Endothelial cell of umbilical vein (primary cell): ENCODE measurements at regions not wholly inside any gene's neighbourhood (a gene's known extent, or its start where the extent isn't known, plus 50 kb on each side); places are given as distances from the start of the nearest gene placed in this dataset.

Experiments used
- BruUV-seq: library from RNA; stranded (reverse); fragments of 400-500 nt; replicated peaks from 2 replicates; lab custom pipeline; 2021; lab: Mats Ljungman, UMichigan
- CTCF ChIA-PET: fragments of 300-600, 350-600 bp; sonication (Branson Sonifier 250); formaldehyde crosslinking; loops from one replicate; lab custom pipeline; 2021; ENCODE audit warnings: antibody characterized with exemption, inconsistent platforms; lab: Charles Lee
- POLR2A ChIA-PET: fragments of 300-600, 350-600 bp; sonication (Branson Sonifier 250); formaldehyde crosslinking; loops from one replicate; lab custom pipeline; 2021; ENCODE audit warnings: antibody characterized with exemption, inconsistent platforms; lab: Charles Lee
- DNase-seq: peaks from one replicate; pipeline ENCODE4 v3.0.0-alpha.2; 2011; ENCODE audit warnings: low read depth, low spot score
- FAIRE-seq: peaks from 2 replicates; lab custom pipeline; 2011; peaks lifted over from hg19 to GRCh38; lab: Jason Lieb, UNC
- H2AFZ ChIP-seq: 2 replicates; pipeline ENCODE4 v1.6.0; 2012; ENCODE audit warnings: low read depth, low read length, control low read depth, inconsistent platforms
- H3K27ac ChIP-seq: 2 replicates; pipeline ENCODE4 v1.5.1; 2011; ENCODE audit warnings: low read depth, mild to moderate bottlenecking, control low read depth, low read length, moderate library complexity; ENCODE audit not compliant: insufficient read depth
- H3K27me3 ChIP-seq, 2 experiments: 2 replicates each; pipeline versions ENCODE4 v1.6.0 to v1.6.1; 2011; ENCODE audit warnings: low read length in 2 of 2, mixed read lengths in 1 of 2; ENCODE audit not compliant: control insufficient read depth in 2 of 2, insufficient read depth in 2 of 2
- H3K36me3 ChIP-seq, 2 experiments: 2 replicates in 1 of 2; 3 replicates in 1 of 2; pipeline ENCODE4 v1.5.1; 2011; ENCODE audit warnings: low read length in 2 of 2, mild to moderate bottlenecking in 1 of 2, moderate library complexity in 1 of 2; ENCODE audit not compliant: control insufficient read depth in 2 of 2, insufficient read depth in 2 of 2; ENCODE audit errors: extremely low read depth in 1 of 2
- H3K4me1 ChIP-seq: 3 replicates; pipeline ENCODE4 v1.5.1; 2011; ENCODE audit warnings: mild to moderate bottlenecking, low read length; ENCODE audit not compliant: control insufficient read depth, insufficient read depth; ENCODE audit errors: extremely low read depth
- H3K4me2 ChIP-seq: 2 replicates; pipeline ENCODE4 v1.6.1; 2011; ENCODE audit warnings: low read length, control low read depth, mixed read lengths; ENCODE audit not compliant: insufficient read depth
- H3K4me3 ChIP-seq, 3 experiments: fragments of 200-600 bp in 1 of 3; sonication (generic), shearing (Covaris generic) in 1 of 3; replicated peaks in 1 of 3; 2 replicates each; pipeline ENCODE4 v1.5.1; 2011 to 2016; ENCODE audit warnings: control low read depth in 3 of 3, low read length in 3 of 3, mild to moderate bottlenecking in 2 of 3, inconsistent platforms in 1 of 3, low read depth in 1 of 3, moderate library complexity in 1 of 3; ENCODE audit not compliant: insufficient read depth in 1 of 3
- H3K79me2 ChIP-seq: 2 replicates; pipeline ENCODE4 v1.6.0; 2012; ENCODE audit warnings: low read length, inconsistent platforms; ENCODE audit not compliant: control insufficient read depth, insufficient read depth
- H3K9ac ChIP-seq: replicated peaks from 2 replicates; pipeline ENCODE3; 2011; ENCODE audit warnings: low read length, control low read depth; ENCODE audit not compliant: insufficient read depth; ENCODE audit errors: extremely low read depth
- H3K9me1 ChIP-seq: replicated peaks from 3 replicates; pipeline ENCODE4 v1.6.0; 2011; ENCODE audit warnings: mild to moderate bottlenecking, low read length; ENCODE audit not compliant: control insufficient read depth, insufficient read depth; ENCODE audit errors: extremely low read depth
- H3K9me3 ChIP-seq: replicated peaks from 2 replicates; pipeline ENCODE4 v1.5.1; 2012; ENCODE audit warnings: low read length, inconsistent platforms; ENCODE audit not compliant: control insufficient read depth, insufficient read depth
- H4K20me1 ChIP-seq: replicated peaks from 2 replicates; pipeline ENCODE3; 2011; ENCODE audit warnings: mild to moderate bottlenecking, low read length; ENCODE audit not compliant: control insufficient read depth, insufficient read depth; ENCODE audit errors: extremely low read depth
- EZH2 ChIP-seq: IDR thresholded peaks from 2 replicates; pipeline ENCODE4 v1.6.1; 2012; ENCODE audit warnings: borderline replicate concordance, low read depth, mild to moderate bottlenecking, moderate library complexity, low read length, inconsistent platforms; ENCODE audit not compliant: severe bottlenecking
- FOS ChIP-seq: IDR thresholded peaks from 2 replicates; pipeline ENCODE4 v1.6.1; 2011; ENCODE audit warnings: mild to moderate bottlenecking, low read length, moderate library complexity, borderline replicate concordance; ENCODE audit not compliant: insufficient read depth
- GATA2 ChIP-seq: IDR thresholded peaks from 2 replicates; pipeline ENCODE4 v1.7.0; 2011; ENCODE audit warnings: low read depth, mild to moderate bottlenecking, moderate library complexity, mixed read lengths, low read length; ENCODE audit not compliant: insufficient read length, insufficient read depth
- JUN ChIP-seq: IDR thresholded peaks from 2 replicates; pipeline ENCODE4 v1.6.1; 2011; ENCODE audit warnings: borderline replicate concordance, low read depth; ENCODE audit not compliant: insufficient read length, insufficient read depth
- MAX ChIP-seq: IDR thresholded peaks from 2 replicates; pipeline ENCODE4 v1.6.1; 2011; ENCODE audit not compliant: insufficient read depth, insufficient read length
- MYC ChIP-seq: IDR thresholded peaks from one replicate; pipeline ENCODE4 v1.6.1; 2011; ENCODE audit warnings: mild to moderate bottlenecking, low read depth, low read length
- POLR2A ChIP-seq: IDR thresholded peaks from 2 replicates; pipeline ENCODE4 v1.6.1; 2012; ENCODE audit warnings: low read depth, mild to moderate bottlenecking, control low read depth, low read length
- POLR2AphosphoS5 ChIP-seq: IDR thresholded peaks from 2 replicates; pipeline ENCODE4 v1.6.1; 2012; ENCODE audit warnings: low read depth, mild to moderate bottlenecking, control low read depth, low read length, moderate library complexity; ENCODE audit not compliant: insufficient read depth
- dilution Hi-C: fragments of 300-500 bp; cut with MboI; formaldehyde crosslinking; loops from one replicate; pipeline ENCODE4 v1.15.0; 2019; ENCODE audit warnings: low sequenced_read_pairs; ENCODE audit not compliant: extremely low pct_ligation_motif_present
- intact Hi-C: fragments of 100-400 bp; cut with micrococcal nuclease; formaldehyde crosslinking; loops from one replicate; pipeline ENCODE4 v1.10.0; 2022
- TF ChIP-seq, protein P1 (sequence below), 2 donors: IDR thresholded peaks; 1 replicate in 1 of 2; 2 replicates in 1 of 2; pipeline ENCODE4 v1.5.1; 2011; ENCODE audit warnings: low read length in 2 of 2, mild to moderate bottlenecking in 2 of 2, moderate library complexity in 2 of 2, control low read depth in 1 of 2, inconsistent platforms in 1 of 2, low read depth in 1 of 2; ENCODE audit not compliant: insufficient read depth in 1 of 2; ENCODE audit errors: extremely low read depth in 1 of 2

GRCh38 chr1:219273088-219273686 lies 99.5 kb downstream of the LYPLAL1 start:
- Histone ChIP-seq H3K36me3 (no peaks in the 10 kb centered on the region), H3K79me2 (no peaks in the 10 kb centered on the region), H3K4me3 (no peak overlapping the region), H3K27me3 (no peaks in the 10 kb centered on the region), H3K9me1 (no peaks in the 10 kb centered on the region), H3K4me1 (peaks cover 14% of the 10 kb centered on the region), H3K4me2 (no peak overlapping the region), H3K9me3 (no peaks in the 10 kb centered on the region), H3K9ac (no peak overlapping the region), H3K27ac (no peak overlapping the region), H4K20me1 (no peaks in the 10 kb centered on the region), H2AFZ (no peak overlapping the region)
- ChIA-PET POLR2A (no interaction called here), CTCF (interaction anchor here (2.2 kb wide), 2 partner anchors 24 to 32 kb away, joined by 6 to 8 read pairs; no protein-coding TSS in a partner anchor)
- DNase-seq = no peak
- intact Hi-C loops (loop anchor here (10.0 kb wide), 1 partner anchor 568 kb away; no protein-coding TSS in a partner anchor), dilution Hi-C loops (no loop called here)
- TF ChIP-seq MYC (no peak), POLR2AphosphoS5 (no peak), FOS (no peak), EZH2 (no peak), JUN (no peak), POLR2A (no peak), MAX (no peak), GATA2 (no peak)
- TF ChIP-seq, protein P1, sequence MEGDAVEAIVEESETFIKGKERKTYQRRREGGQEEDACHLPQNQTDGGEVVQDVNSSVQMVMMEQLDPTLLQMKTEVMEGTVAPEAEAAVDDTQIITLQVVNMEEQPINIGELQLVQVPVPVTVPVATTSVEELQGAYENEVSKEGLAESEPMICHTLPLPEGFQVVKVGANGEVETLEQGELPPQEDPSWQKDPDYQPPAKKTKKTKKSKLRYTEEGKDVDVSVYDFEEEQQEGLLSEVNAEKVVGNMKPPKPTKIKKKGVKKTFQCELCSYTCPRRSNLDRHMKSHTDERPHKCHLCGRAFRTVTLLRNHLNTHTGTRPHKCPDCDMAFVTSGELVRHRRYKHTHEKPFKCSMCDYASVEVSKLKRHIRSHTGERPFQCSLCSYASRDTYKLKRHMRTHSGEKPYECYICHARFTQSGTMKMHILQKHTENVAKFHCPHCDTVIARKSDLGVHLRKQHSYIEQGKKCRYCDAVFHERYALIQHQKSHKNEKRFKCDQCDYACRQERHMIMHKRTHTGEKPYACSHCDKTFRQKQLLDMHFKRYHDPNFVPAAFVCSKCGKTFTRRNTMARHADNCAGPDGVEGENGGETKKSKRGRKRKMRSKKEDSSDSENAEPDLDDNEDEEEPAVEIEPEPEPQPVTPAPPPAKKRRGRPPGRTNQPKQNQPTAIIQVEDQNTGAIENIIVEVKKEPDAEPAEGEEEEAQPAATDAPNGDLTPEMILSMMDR (IDR thresholded peaks at IDR 0.05; ENCODE audit: extremely low read depth in 1 of 2, insufficient read depth in 1 of 2, low read depth in 1 of 2, low read length in 2 of 2) = no peak
- no TSS peak for BruUV-seq
- no peak for FAIRE-seq
